HG02943 (cell line): ENCODE measurements at regions not wholly inside any gene's neighbourhood (a gene's known extent, or its start where the extent isn't known, plus 50 kb on each side); places are given as distances from the start of the nearest gene placed in this dataset.
"Not testable (repeated sequence)": the region's sequence is repeated elsewhere in the genome, so short reads cannot be mapped to it uniquely, and the experiment has no call there.

Experiments
- ATAC-seq: cut with Tn5 transposase; IDR thresholded peaks from one replicate; pipeline ENCODE4 v1.9.1; 2021; ENCODE audit warnings: mild to moderate bottlenecking, low read depth, moderate library complexity; ENCODE audit not compliant: unreplicated experiment

- no peak for ATAC-seq
These were observed 415.8 kb downstream of the PREX1 start for GRCh38 chr20:48411919-48412522.

GRCh38 chr20:48411245-48411644, 416.6 kb downstream of the PREX1 start:
- no peak for ATAC-seq

- no peak for ATAC-seq
These were observed 418.7 kb downstream of the PREX1 start for GRCh38 chr20:48409055-48409615.

GRCh38 chr20:48407710-48408109, 420.1 kb downstream of the PREX1 start:
- no peak for ATAC-seq

- no peak for ATAC-seq
These were observed 420.9 kb downstream of the PREX1 start for GRCh38 chr20:48406912-48407340.

- no peak for ATAC-seq
These were observed 421.3 kb downstream of the PREX1 start for GRCh38 chr20:48406498-48406897.

GRCh38 chr20:48405909-48406308, 421.9 kb downstream of the PREX1 start:
- no peak for ATAC-seq

- no peak for ATAC-seq
These were observed 423.2 kb downstream of the PREX1 start for GRCh38 chr20:48404598-48404997.

GRCh38 chr20:48403167-48403761, 424.5 kb downstream of the PREX1 start:
- ATAC-seq: no peak

- ATAC-seq: no peak
These were observed 426.4 kb downstream of the PREX1 start for GRCh38 chr20:48401359-48401758.

GRCh38 chr20:48400009-48400408, 427.8 kb downstream of the PREX1 start:
- no peak for ATAC-seq

- ATAC-seq: no peak
These were observed 429.0 kb downstream of the PREX1 start for GRCh38 chr20:48398506-48399449.

- not testable (repeated sequence) for ATAC-seq
These were observed 430.6 kb downstream of the PREX1 start for GRCh38 chr20:48396981-48397861.

GRCh38 chr20:48395816-48396546, 431.8 kb downstream of the PREX1 start:
- no peak for ATAC-seq

GRCh38 chr20:48394415-48395081, 433.3 kb downstream of the PREX1 start:
- ATAC-seq: no peak

GRCh38 chr20:48393737-48394314, 434.0 kb downstream of the PREX1 start:
- ATAC-seq: no peak

GRCh38 chr20:48393311-48393685, 434.5 kb downstream of the PREX1 start:
- no peak for ATAC-seq

- ATAC-seq: no peak
These were observed 435.1 kb downstream of the PREX1 start for GRCh38 chr20:48392407-48393310.
